ENCODE measurements at regions not wholly inside any gene's neighbourhood (a gene's known extent, or its start where the extent isn't known, plus 50 kb on each side); places are given as distances from the start of the nearest gene placed in this dataset.

- no peak for TF ChIP-seq CTCF (IDR thresholded peaks at IDR 0.05; ENCODE audit: low read length)
- no peak for TF ChIP-seq EZH2phosphoT487 (IDR thresholded peaks at IDR 0.05; ENCODE audit: low read length)
Observed at GRCh38 chr7:17236171-17236570, 62.3 kb upstream of the AHR start.

Measured in MM.1S (cell line).